ENCODE measurements at regions not wholly inside any gene's neighbourhood (a gene's known extent, or its start where the extent isn't known, plus 50 kb on each side); places are given as distances from the start of the nearest gene placed in this dataset.

GRCh38 chr13:89052699-89053098 is 1381.5 kb downstream of the SLITRK5 start:
- TF ChIP-seq POLR2A (IDR thresholded peaks at IDR 0.05) = no peak
- TF ChIP-seq CTCF (IDR thresholded peaks at IDR 0.05) = no peak
- TF ChIP-seq EP300 (IDR thresholded peaks at IDR 0.05) = no peak

Measured in ovary (tissue), 3 donors.